ENCODE measurements at regions not wholly inside any gene's neighbourhood (a gene's known extent, or its start where the extent isn't known, plus 50 kb on each side); places are given as distances from the start of the nearest gene placed in this dataset.

GRCh38 chr5:158246661-158247060 lies 387.7 kb upstream of the CLINT1 start:
- H3K36me3 ChIP-seq, result no peaks in the 10 kb centered on the region
- H3K4me1 ChIP-seq, result no peaks in the 10 kb centered on the region
- H3K27ac ChIP-seq, result no peak overlapping the region
- TF ChIP-seq POLR2A (IDR thresholded peaks at IDR 0.05) (no peak), POLR2AphosphoS5 (IDR thresholded peaks at IDR 0.05) (no peak), EP300 (IDR thresholded peaks at IDR 0.05) (no peak), CTCF (IDR thresholded peaks at IDR 0.05) (no peak)
- H3K27me3 ChIP-seq, result no peaks in the 10 kb centered on the region
- H3K4me3 ChIP-seq, result no peak overlapping the region
- DNase-seq, result no peak
- intact Hi-C loops (cut with DNase I; ENCODE audit: low total_unique reads), result no loop called here
- H3K9me3 ChIP-seq, result no peaks in the 10 kb centered on the region
- 68 to 82% (median 74%) methylated on average over 6 of the region's 6 CpGs for WGBS, 5 donors

DNA sequence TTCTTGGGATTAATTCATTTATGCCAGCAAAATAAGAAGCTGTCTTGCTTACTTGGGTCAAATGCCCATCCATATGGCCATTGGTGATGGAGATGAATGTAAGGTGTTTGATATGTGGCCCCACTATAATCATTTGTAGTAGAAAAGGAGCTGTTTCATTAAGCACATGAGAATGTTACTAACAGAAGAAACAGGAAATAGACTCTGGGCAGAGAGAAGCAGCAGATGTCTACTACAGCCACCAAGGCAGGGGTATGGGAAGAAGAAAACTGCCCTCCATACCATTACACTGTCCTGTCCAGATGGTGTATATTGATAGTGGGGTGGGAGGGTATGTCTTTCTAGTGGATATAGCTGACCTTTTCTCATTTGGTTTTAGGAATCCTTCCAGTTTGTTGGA lies 386.6 kb upstream of the CLINT1 start:
- no peak for DNase-seq
- H3K4me1 ChIP-seq, result no peaks in the 10 kb centered on the region
- H3K4me3 ChIP-seq, result no peak overlapping the region
- no peaks in the 10 kb centered on the region for H3K9me3 ChIP-seq
- no peak overlapping the region for H3K27ac ChIP-seq
- no peak for TF ChIP-seq CTCF (IDR thresholded peaks at IDR 0.05)
- no peak for TF ChIP-seq POLR2AphosphoS5 (IDR thresholded peaks at IDR 0.05)
- TF ChIP-seq EP300 (IDR thresholded peaks at IDR 0.05), result no peak
- no peaks in the 10 kb centered on the region for H3K36me3 ChIP-seq
- no peaks in the 10 kb centered on the region for H3K27me3 ChIP-seq
- intact Hi-C loops (cut with DNase I; ENCODE audit: low total_unique reads), result no loop called here

GRCh38 chr5:158244882-158245281 lies 385.9 kb upstream of the CLINT1 start:
- H3K27ac ChIP-seq, result no peak overlapping the region
- H3K4me3 ChIP-seq, result no peak overlapping the region
- no peaks in the 10 kb centered on the region for H3K9me3 ChIP-seq
- DNase-seq, result no peak
- no peaks in the 10 kb centered on the region for H3K4me1 ChIP-seq
- TF ChIP-seq CTCF (IDR thresholded peaks at IDR 0.05) (no peak), POLR2A (IDR thresholded peaks at IDR 0.05) (no peak), POLR2AphosphoS5 (IDR thresholded peaks at IDR 0.05) (no peak), EP300 (IDR thresholded peaks at IDR 0.05) (no peak)
- H3K36me3 ChIP-seq, result no peaks in the 10 kb centered on the region
- H3K27me3 ChIP-seq, result no peaks in the 10 kb centered on the region
- 66 to 80% (median 79%) methylated on average over 3 of the region's 3 CpGs for WGBS, 5 donors
- intact Hi-C loops (cut with DNase I; ENCODE audit: low total_unique reads), result no loop called here

DNA sequence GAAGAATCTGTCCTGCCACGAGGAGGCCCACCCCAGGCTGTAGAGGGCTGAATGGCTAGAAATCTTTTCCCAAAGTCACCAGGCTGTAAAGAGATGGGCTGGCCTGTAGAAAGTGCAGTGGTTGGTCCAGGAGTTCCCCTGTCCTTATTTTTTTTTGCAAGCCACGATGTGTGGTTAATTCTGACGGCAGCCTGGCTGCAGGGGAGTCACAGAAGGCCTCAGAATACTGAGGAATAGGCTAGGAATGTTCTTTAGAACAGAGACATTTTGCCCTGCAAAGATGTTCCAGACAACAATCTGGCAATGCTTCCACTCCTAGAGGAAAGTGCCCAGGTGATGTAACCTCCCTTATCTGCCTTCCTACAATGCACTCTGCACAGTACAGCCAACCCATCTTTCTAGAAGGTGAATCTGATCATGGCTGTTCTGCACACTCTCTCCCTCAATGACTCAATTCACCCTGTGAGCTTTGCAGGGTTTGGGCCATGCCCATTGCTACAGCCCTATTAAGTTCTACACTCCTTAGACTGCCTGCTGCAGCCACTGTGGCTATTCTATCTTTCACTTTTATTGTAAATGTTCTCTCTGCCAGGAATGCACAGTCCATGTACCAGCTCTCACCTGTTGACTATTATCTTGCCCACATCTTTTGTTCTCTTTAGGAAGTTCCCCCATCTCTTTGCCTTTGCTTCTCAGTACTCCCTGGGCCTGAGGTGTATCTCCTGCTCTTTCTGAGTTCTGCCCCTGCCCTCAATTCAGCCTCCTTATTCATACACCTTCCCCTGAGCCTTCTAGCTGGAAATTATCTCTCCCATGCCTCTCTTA lies 377.8 kb upstream of the CLINT1 start:
- intact Hi-C loops (cut with DNase I; ENCODE audit: low total_unique reads), result no loop called here
- TF ChIP-seq POLR2AphosphoS5 (IDR thresholded peaks at IDR 0.05), result no peak
- TF ChIP-seq EP300 (IDR thresholded peaks at IDR 0.05), result no peak
- TF ChIP-seq CTCF (IDR thresholded peaks at IDR 0.05), result no peak
- TF ChIP-seq POLR2A (IDR thresholded peaks at IDR 0.05), result no peak
- Histone ChIP-seq H3K4me1 (no peaks in the 10 kb centered on the region), H3K27me3 (no peaks in the 10 kb centered on the region), H3K4me3 (no peak overlapping the region), H3K27ac (no peak overlapping the region), H3K9me3 (no peaks in the 10 kb centered on the region), H3K36me3 (no peaks in the 10 kb centered on the region)
- no peak for DNase-seq
- WGBS, 5 donors, result 50 to 62% (median 59%) methylated on average over 3 of the region's 3 CpGs
